ENCODE measurements at regions not wholly inside any gene's neighbourhood (a gene's known extent, or its start where the extent isn't known, plus 50 kb on each side); places are given as distances from the start of the nearest gene placed in this dataset.

DNA sequence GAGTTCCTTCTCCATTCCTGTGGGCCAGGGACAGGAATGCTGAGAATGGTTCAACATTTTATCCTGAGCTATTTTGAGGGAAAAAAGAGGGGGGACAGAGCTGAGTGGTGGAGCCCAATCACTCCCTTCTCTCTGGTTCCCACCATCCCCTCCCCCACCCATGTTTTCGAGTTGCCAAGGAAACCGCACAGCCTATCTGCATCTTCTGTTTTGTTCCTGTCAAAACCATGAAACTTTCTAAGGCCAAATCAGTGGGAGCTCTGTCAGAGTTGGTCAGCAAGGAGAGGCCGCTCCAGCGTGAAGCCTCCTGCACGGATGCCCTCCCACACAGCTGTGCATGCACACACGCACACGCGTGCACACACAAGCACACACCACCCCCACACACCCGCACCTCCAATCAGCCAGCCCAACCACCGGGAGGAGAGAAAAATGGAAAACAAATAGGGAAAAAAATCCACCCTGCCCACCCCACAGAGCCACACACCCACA, 54.5 kb upstream of the ATP2B4 start (continued):
- TF ChIP-seq, protein P1, sequence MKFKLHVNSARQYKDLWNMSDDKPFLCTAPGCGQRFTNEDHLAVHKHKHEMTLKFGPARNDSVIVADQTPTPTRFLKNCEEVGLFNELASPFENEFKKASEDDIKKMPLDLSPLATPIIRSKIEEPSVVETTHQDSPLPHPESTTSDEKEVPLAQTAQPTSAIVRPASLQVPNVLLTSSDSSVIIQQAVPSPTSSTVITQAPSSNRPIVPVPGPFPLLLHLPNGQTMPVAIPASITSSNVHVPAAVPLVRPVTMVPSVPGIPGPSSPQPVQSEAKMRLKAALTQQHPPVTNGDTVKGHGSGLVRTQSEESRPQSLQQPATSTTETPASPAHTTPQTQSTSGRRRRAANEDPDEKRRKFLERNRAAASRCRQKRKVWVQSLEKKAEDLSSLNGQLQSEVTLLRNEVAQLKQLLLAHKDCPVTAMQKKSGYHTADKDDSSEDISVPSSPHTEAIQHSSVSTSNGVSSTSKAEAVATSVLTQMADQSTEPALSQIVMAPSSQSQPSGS (IDR thresholded peaks at IDR 0.05; ENCODE audit: low read length), result no peak
- TF ChIP-seq EP300 (IDR thresholded peaks at IDR 0.05; ENCODE audit: borderline replicate concordance in 1 of 2, low read depth in 2 of 2, low read length in 2 of 2) (peak in 1 of 2 experiments; percentile 18; a peak in 1 of 3 replicates), JUND (IDR thresholded peaks at IDR 0.05; ENCODE audit: low read length) (no peak), CHD2 (IDR thresholded peaks at IDR 0.05; ENCODE audit: low read length) (0 out of 2 replicates have a peak, but pooled peaks have one; percentile 3), TEAD4 (IDR thresholded peaks at IDR 0.05; ENCODE audit: low read depth, low read length) (0 out of 2 replicates have a peak, but pooled peaks have one; percentile 33), SIX5 (IDR thresholded peaks at IDR 0.05; ENCODE audit: low read depth, low read length) (no peak), SUZ12 (IDR thresholded peaks at IDR 0.05; ENCODE audit: low read length) (no peak), CHD1 (IDR thresholded peaks at IDR 0.05; ENCODE audit: low read depth, low read length) (no peak), ZNF274 (IDR thresholded peaks at IDR 0.05; ENCODE audit: borderline replicate concordance, extremely low read depth, low read length) (no peak), ASH2L (IDR thresholded peaks at IDR 0.05; ENCODE audit: low read length) (peak; percentile 50), BRCA1 (IDR thresholded peaks at IDR 0.05; ENCODE audit: low read depth, low read length) (no peak), RNF2 (IDR thresholded peaks at IDR 0.05; ENCODE audit: borderline replicate concordance, low read depth, low read length, missing control alignments, poor library complexity, severe bottlenecking) (no peak), CEBPB (IDR thresholded peaks at IDR 0.05; ENCODE audit: low read depth, low read length) (no peak), BACH1 (IDR thresholded peaks at IDR 0.05; ENCODE audit: low read length) (no peak)
